HG02938 (cell line): ENCODE measurements at regions not wholly inside any gene's neighbourhood (a gene's known extent, or its start where the extent isn't known, plus 50 kb on each side); places are given as distances from the start of the nearest gene placed in this dataset.

ENCODE experiments used
- ATAC-seq: cut with Tn5 transposase; IDR thresholded peaks from one replicate; pipeline ENCODE4 v1.9.1; 2021; ENCODE audit warnings: mild to moderate bottlenecking, moderate library complexity; ENCODE audit not compliant: unreplicated experiment

- ATAC-seq: no peak
These were observed 165.8 kb downstream of the INHBA start for GRCh38 chr7:41536873-41537665.

- no peak for ATAC-seq
These were observed 166.6 kb downstream of the INHBA start for GRCh38 chr7:41536122-41536872.

GRCh38 chr7:41529831-41530230 lies 173.1 kb downstream of the INHBA start:
- no peak for ATAC-seq

- ATAC-seq: no peak
These were observed 178.0 kb downstream of the INHBA start for GRCh38 chr7:41524876-41525275.

- no peak for ATAC-seq
These were observed 182.4 kb downstream of the INHBA start for GRCh38 chr7:41520445-41520844.

- ATAC-seq: no peak
These were observed 185.1 kb downstream of the INHBA start for GRCh38 chr7:41517771-41518170.

- no peak for ATAC-seq
These were observed 194.1 kb downstream of the INHBA start for GRCh38 chr7:41508755-41509154.

GRCh38 chr7:41507686-41508268 lies 195.1 kb downstream of the INHBA start:
- no peak for ATAC-seq

- ATAC-seq: no peak
These were observed 198.5 kb downstream of the INHBA start for GRCh38 chr7:41504214-41504980.

GRCh38 chr7:41503438-41503837 lies 199.5 kb downstream of the INHBA start:
- ATAC-seq: no peak

GRCh38 chr7:41501466-41501865 lies 201.4 kb downstream of the INHBA start:
- ATAC-seq: no peak

- no peak for ATAC-seq
These were observed 201.9 kb downstream of the INHBA start for GRCh38 chr7:41501006-41501405.

GRCh38 chr7:41492603-41493002 lies 210.3 kb downstream of the INHBA start:
- ATAC-seq: no peak

GRCh38 chr7:41491883-41492471 lies 210.9 kb downstream of the INHBA start:
- no peak for ATAC-seq

- ATAC-seq: no peak
These were observed 211.6 kb downstream of the INHBA start for GRCh38 chr7:41491308-41491707.

GRCh38 chr7:41489885-41490284 lies 213.0 kb downstream of the INHBA start:
- no peak for ATAC-seq

- ATAC-seq: no peak
These were observed 215.5 kb downstream of the INHBA start for GRCh38 chr7:41487229-41487940.

GRCh38 chr7:41481353-41481752 lies 221.5 kb downstream of the INHBA start:
- no peak for ATAC-seq

- ATAC-seq: no peak
These were observed 224.7 kb downstream of the INHBA start for GRCh38 chr7:41478187-41478586.

- ATAC-seq: no peak
These were observed 226.5 kb downstream of the INHBA start for GRCh38 chr7:41476460-41476803.
